Ovary (tissue), 3 donors: ENCODE measurements at regions not wholly inside any gene's neighbourhood (a gene's known extent, or its start where the extent isn't known, plus 50 kb on each side); places are given as distances from the start of the nearest gene placed in this dataset.

Experiments used
- POLR2A ChIP-seq: fragments of 450-650 bp; IDR thresholded peaks from one replicate; pipeline ENCODE4 v1.6.1; 2017; ENCODE audit warnings: antibody characterized with exemption, mild to moderate bottlenecking, moderate library complexity
- TF ChIP-seq, protein P1 (sequence below), 3 donors: fragments of 450-650 bp in 2 of 3; fragments of 200-600 bp in 1 of 3; IDR thresholded peaks; one replicate each; pipeline versions ENCODE4 v1.5.1 to v1.8.0; 2016 to 2022; ENCODE audit warnings: antibody characterized with exemption in 3 of 3, mild to moderate bottlenecking in 1 of 3
- donor health status: DM: no; HTN: no; CAD: no.

DNA sequence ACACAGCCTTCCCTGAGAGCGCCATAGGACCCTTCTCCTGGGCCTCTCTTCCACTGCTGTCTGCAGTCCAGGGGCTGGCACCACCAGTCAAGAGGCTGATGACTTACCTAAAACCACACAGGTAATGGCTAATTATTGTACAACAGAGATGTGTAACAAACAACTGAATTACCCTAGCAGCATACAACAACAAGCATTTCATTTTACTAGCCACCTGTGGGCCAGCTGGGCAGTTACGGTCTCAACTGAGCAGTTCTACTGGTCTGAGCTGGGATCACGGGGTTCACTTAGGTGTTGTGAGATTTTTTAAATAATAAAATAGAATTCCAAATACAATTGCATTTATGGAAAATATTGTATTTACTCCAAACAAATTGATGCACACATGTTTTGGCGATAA lies 431.9 kb downstream of the TNS3 start:
- TF ChIP-seq, protein P1, sequence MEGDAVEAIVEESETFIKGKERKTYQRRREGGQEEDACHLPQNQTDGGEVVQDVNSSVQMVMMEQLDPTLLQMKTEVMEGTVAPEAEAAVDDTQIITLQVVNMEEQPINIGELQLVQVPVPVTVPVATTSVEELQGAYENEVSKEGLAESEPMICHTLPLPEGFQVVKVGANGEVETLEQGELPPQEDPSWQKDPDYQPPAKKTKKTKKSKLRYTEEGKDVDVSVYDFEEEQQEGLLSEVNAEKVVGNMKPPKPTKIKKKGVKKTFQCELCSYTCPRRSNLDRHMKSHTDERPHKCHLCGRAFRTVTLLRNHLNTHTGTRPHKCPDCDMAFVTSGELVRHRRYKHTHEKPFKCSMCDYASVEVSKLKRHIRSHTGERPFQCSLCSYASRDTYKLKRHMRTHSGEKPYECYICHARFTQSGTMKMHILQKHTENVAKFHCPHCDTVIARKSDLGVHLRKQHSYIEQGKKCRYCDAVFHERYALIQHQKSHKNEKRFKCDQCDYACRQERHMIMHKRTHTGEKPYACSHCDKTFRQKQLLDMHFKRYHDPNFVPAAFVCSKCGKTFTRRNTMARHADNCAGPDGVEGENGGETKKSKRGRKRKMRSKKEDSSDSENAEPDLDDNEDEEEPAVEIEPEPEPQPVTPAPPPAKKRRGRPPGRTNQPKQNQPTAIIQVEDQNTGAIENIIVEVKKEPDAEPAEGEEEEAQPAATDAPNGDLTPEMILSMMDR (IDR thresholded peaks at IDR 0.05), result no peak
- TF ChIP-seq POLR2A, result no peak
